ENCODE measurements at regions not wholly inside any gene's neighbourhood (a gene's known extent, or its start where the extent isn't known, plus 50 kb on each side); places are given as distances from the start of the nearest gene placed in this dataset.
"Not testable (repeated sequence)": the region's sequence is repeated elsewhere in the genome, so short reads cannot be mapped to it uniquely, and the experiment has no call there.

DNA sequence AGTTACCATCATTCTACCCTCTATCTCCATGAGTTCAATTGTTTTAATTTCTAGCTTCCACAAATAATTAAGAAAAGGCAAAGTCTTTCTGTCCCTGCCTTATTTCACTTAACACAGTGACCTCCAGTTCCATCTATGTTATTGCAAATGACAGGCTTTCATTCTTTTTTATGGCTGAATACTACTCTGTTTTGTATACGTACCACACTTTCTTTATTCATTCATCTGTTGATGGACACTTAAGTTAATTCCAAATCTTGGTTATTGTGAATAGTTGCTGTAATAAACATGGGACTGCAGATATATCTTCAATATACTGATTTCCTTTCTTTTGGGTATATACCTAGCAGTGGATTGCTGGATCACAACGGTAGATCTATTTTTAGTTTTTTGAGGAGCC, 314.1 kb downstream of the SV2B start:
- DNase-seq (ENCODE audit: low spot score), result no peak

DNA sequence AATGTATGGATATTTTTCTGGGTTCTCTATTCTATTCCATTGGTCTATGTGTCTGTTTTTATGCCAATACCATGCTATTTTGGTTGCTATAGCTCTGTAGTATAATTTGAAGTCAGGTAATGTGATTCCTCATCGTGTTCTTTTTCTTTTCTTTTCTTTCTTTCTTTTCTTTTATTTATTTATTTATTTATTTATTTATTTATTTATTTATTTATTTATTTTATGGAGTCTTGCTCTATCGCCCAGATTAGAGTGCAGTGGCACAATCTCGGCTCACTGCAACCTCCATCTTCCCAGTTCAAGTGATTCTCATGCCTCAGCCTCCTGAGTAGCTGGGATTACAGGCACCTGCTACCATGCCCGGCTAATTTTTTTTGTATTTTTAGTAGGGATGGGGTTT, 315.2 kb downstream of the SV2B start:
- not testable (repeated sequence) for DNase-seq (ENCODE audit: low spot score)

DNA sequence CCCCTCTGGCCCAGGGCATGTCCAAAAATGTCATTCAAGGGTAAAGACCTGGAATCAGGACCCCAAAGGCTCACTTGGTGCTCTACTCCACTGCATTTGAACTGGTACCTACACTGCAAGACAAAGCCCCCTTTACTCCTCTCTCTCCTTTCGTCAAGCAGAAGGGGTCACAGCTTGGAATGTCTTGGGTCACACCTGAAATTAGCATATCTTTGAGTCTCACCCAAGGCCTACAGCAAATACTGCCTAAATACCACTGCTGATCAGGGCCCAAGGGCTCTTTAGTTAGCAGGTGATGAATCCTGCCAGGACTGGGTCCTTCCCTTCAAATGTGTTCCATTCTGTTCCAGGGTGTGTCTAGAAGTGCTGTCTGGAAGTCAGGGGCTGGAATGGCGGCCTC, 320.6 kb downstream of the SV2B start:
- no peak for DNase-seq (ENCODE audit: low spot score)

DNA sequence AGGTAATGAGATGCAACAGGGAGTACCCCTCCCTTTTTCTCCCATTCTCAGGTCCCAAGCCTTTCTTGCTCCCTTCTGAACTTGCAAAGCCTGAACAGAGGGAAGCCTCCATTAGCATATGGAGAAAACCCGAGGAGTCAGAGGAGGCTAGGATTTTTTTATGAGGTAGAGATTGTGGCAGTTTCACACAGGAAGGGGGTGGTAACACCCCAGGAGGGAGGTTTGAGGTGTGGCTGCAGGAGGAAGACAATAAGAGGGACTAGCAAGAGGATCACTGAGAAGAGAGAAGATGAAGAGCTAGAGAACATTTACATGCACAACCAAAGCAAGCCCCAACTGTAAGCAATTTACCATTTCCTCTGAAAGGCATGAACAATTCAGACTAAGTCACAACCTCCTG, 322.7 kb downstream of the SV2B start:
- no peak for DNase-seq (ENCODE audit: low spot score)

DNA sequence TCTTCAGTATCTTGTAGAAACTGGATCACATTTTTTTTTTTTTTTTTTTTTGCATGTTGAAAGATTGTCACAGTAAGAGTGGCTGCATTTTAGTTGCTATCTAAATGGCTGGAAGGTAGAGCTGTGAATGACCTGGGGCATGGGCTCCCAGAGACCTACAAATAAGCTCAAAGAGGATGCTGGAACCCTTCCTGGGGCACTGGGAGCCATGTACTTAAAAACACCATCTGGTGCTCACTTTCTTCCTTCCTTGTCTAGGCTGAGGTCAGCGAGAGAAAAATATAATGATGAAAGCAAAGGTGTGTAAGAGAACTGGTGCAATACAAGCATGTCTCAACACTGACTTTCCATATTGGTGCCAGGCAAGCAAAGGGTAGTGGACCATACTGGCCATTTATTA, 323.9 kb downstream of the SV2B start:
- no peak for DNase-seq (ENCODE audit: low spot score)

DNA sequence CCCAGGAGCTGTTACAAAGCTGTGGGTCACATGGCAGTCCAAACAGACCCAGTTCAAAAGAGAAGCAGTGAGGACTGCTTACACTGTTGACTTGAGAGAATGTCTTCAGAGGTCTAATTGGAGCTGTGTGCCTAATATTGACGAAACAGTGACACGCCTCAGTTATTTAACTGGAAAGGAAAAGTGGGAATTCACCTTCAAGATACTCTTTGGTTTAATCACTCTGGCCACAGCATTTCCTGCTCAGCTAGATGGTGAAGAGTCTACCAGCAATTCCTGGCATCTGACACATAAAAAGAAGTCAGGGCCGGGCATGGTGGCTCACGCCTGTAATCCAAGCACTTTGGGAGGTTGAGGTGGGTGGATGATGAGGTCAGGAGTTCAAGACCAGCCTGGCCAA, 326.4 kb downstream of the SV2B start:
- no peak for DNase-seq (ENCODE audit: low spot score)

DNA sequence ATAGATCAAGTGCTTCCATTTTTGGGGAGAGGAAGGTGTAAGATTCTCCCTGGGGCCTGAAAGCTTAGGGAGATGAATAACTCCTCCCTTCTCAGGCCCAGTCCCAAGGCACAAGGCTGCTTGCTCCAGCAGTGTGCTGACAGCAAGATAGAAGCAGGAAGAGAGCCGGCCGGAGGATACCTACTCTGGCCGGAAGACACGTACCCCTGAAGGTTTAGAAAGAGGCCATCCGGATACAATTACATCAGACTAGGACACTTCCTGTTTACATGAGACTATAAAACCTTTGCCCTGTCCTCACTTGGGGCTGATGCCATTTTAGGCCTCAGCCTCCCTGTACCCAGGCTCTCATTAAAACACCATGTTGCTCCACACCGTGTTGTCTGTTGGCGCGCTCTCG, 329.9 kb downstream of the SV2B start:
- DNase-seq (ENCODE audit: low spot score), result no peak

DNA sequence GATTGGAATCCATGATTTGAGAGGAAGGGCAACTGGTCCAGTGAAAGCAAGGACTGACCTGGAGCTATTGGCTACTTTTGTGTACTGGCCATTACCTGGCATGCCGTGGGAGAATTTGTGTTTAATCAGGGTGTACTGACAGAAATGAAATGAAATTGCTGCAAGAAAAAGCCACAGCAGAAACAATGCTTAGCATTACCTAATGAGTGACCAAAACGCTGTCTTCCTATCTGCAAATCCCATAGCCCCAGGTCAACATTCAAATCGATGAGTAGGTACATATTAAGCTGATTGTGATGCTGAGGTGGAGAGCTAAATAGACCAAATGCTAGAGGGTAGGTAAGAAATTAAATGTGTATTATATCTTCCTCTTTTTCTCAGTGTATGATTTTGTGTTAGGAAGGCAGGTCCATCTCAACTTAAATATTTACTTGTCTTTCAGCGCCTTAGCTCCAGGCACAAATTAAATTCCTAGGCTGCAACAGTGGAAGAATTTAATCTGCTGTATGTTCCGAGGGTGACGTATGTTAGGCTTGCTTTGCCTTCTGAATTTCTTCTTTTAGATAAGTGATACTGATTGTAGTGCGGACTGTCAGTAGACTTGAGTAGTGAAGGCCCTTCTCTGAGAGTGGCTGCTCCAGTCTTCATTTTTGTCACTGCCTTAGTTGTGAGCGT, 331.1 kb downstream of the SV2B start:
- DNase-seq (ENCODE audit: low spot score), result no peak

DNA sequence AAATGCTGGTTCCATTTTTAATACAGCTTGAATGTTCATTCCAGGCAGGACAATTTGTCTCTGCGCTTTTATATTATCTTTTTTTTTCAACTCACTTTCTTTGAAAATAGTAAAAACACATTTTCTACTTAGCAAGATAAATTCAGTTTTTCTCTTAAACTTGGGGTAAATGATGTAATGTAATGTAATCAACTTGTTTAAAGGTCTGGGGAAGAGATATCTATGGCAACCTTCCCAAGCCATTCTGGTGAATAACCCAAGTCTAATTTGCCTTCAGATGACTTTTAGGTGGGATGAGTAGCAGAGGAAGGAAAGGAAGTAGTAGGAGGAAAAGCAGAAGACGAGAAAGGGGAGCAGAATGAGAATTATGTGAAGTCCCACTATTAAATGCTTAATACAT, 335.1 kb downstream of the SV2B start:
- DNase-seq (ENCODE audit: low spot score), result no peak

DNA sequence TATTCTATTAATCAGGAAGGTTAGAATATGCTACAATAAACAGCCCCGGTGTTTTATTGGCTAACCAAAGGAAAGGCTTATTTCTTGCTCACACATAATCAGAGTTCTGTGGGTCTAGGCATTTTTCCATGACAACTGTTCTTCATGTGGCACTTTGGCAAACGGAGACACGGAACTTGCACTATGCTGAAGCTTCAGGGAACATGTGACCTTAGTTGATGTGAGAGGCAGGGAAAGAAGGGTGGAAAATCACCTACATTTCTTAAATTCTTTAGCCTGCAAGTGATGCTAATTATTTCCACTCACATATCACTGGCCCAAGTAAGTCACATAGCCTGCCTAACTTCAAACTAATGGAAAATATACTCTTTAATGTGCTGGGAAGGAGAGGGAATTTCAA, 344.6 kb downstream of the SV2B start:
- DNase-seq (ENCODE audit: low spot score), result no peak

DNA sequence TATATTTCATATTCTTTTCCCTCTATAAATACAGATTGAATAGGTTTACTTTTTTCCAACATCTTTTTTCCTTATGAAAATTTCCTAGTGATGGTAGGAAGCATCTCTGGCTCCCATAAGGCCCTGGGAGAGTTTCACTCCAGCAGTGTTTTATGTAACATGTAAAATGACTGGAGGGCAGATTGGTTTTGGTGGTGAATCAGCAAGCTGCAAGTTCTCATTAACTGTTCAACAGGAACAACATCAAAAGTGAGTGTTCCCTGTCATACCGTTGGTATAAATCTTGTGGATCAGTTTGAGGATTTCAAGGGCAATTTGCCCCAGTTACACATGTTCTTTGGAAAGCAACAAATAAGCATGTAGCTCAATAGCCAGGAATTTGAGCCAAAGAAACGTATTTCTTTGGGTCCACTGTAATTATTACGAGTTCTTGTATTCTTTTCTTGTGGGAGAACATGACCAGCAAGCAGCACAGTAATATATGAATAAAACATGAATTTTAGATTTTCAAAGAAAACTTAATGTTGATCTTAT, 345.7 kb downstream of the SV2B start:
- DNase-seq (ENCODE audit: low spot score), result no peak

DNA sequence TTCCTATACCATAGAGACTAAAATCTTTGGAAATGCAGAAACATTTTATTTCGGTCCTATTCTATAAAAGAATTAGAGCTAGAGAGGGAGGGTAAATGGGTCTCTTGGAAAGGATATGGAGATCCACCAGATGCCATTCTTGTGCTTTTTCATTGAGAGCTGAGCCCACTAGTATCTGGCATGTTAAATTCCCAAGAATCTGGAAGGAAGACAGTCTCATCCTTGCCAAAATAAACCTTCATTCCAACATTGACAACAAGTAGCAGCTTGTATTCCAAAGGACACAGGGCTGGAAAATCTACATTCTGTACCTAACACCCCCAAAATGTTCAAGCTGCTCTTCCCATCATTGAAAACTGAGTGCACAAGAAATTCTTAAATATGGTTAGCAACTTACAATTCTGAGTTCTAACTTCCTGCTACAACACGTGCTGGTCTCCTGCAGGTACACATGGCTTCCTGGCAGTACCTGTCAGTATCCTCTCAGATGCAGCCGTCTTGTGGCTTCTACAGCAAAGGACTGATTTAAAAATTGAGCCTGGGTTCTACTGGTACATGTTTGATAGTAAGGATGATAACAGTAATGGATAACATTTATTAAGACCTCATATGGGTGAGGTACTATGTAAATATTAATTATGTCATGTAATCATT, 348.1 kb downstream of the SV2B start:
- no peak for DNase-seq (ENCODE audit: low spot score)

DNA sequence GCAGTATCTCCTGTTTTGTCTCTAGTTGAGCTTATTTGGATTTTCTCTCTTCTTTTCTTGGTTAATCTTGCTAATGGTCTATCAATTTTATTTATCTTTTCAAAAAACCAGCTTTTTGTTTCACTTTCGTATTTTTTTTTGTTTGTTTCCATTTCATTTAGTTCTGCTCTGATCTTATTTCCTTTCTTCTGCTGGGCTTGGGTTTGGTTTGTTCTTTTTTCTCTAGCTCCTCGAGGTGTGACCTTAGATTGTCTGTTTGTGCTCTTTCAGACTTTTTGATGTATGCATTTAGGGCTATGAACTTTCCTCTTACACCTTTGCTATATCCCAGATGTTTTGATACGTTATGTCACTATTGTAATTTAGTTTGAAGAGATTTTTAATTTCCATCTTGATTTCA, 353.3 kb downstream of the SV2B start:
- not testable (repeated sequence) for DNase-seq (ENCODE audit: low spot score)

DNA sequence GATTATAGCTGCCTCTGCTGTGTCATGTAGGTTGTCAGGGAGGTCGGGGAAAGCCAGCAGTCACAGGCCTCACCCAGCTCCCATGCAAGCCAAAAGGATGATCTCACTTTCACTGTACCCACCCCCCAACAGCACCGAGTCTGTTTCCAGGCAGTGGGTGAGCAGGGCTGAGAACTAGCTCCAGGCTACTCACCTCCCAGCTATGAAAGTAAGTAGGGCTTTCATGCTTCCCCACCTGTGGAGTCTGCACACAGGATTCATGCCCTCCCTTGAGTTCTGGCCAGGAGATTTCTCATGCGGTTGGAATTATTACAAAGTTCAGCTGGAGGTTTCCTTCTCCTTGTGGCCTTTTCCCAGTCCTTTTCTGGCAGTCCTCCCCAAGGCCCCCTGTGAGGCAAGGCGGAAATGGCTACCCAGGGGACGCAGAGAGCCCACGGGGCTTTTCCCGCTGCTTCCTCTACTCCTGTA, 356.2 kb downstream of the SV2B start:
- DNase-seq (ENCODE audit: low spot score), result peak; percentile 64

DNA sequence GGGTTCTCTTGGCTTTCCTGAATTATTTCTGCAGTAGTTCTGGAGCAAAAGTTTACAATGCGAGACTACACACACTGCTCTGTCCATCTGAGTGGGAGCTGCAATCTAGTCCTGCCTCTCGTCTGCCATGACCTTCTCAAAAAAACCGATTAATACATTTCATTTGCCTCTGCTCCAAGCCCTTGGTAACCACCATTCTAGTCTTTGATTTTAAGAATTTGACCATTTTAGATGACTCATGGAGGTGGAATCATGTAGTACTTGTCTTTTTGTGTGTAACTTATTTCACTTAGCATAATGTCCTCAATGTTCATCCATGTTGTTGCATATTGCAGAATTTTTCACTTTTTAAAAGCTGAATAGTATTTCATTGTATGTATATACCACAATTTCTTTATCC, 356.9 kb downstream of the SV2B start:
- DNase-seq (ENCODE audit: low spot score), result no peak

DNA sequence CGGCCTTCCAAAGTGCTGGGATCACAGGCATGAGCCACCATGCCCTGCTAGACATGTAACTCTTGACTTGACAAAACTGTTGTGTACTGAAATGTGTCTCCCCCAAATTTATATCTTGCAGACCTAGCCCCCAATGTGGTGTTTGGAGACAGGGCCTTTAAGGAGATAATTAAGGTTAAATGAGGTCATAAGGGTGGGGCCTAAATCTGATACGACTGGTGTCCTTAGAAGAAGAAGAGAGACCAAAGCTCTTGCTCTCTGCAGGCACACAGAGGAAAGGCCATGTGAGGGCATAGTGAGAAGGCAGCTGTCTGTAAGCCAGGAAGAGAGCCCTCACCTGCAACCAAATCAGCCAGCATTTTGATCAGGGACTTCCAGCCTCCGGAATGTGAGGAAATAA, 361.3 kb downstream of the SV2B start:
- DNase-seq (ENCODE audit: low spot score), result no peak

DNA sequence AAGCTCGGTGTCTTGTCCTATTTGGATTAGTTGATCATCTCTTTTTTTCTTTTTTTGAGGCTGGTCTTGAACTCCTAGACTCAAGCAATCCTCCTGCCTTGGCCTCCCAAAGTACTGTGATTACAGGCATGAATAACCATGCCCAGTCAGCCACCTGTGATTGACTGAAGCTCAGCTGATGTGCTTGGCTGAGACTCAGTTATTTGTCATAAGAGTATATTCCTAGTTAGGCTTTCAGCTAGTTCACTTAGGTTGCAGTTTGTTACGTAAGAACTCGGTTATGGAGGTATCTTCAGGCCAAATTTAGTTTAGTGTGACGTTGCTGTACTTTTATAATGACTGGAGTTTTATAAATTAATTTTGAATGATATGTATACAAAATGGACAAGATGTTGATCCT, 365.0 kb downstream of the SV2B start:
- DNase-seq (ENCODE audit: low spot score), result no peak

DNA sequence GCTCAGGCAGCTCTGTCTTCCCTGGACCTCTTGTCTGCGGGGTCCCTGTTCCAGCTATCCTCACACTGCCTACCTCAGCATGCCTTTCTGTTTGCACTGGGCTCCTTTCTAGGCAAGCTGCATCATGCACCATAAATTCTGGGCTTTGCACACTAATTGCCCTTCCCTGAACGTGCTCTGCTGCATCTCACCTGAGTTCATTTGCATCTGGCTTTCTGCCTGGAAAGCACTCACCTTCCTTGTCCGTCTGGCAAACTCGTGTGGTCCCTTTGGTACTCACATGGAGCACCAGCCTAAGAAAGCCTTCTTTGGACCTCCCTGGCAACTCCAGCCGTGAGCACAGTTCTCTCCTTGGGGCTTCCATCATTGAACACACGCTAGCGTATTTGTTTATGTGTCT, 365.6 kb downstream of the SV2B start:
- DNase-seq (ENCODE audit: low spot score), result no peak

DNA sequence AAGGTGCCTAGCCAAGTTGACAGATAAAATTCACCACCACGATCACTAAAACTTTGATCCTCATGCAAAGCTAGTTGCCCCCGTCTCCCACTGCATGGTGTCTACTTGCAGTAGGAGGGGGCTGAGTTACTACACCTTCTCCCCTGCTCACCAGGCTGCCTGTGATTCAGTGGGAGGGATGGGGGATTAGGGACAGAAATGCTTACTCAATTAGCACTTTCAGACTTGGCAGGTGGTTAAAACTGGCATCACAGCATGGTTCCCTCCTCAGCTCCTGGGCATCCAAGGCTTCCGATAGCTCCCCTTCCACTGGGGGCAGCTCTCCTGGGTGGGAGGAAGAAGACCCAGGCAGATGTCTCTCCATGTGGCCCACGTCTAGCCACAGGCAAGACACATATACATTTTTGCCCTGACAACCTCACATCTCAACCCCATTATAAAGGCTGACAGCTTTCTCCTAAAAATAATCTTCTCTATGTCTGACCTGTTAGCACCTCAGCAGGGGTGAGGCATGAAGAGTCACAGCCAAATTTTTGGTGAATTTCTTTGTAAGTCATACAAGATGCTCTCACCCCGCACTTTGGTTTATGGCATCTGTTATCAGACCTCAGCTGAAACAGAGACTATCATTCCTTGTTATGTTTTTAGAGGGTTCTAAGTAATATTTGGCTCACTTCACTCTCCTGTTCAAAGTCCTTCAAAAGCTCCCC, 369.0 kb downstream of the SV2B start:
- DNase-seq (ENCODE audit: low spot score), result no peak

DNA sequence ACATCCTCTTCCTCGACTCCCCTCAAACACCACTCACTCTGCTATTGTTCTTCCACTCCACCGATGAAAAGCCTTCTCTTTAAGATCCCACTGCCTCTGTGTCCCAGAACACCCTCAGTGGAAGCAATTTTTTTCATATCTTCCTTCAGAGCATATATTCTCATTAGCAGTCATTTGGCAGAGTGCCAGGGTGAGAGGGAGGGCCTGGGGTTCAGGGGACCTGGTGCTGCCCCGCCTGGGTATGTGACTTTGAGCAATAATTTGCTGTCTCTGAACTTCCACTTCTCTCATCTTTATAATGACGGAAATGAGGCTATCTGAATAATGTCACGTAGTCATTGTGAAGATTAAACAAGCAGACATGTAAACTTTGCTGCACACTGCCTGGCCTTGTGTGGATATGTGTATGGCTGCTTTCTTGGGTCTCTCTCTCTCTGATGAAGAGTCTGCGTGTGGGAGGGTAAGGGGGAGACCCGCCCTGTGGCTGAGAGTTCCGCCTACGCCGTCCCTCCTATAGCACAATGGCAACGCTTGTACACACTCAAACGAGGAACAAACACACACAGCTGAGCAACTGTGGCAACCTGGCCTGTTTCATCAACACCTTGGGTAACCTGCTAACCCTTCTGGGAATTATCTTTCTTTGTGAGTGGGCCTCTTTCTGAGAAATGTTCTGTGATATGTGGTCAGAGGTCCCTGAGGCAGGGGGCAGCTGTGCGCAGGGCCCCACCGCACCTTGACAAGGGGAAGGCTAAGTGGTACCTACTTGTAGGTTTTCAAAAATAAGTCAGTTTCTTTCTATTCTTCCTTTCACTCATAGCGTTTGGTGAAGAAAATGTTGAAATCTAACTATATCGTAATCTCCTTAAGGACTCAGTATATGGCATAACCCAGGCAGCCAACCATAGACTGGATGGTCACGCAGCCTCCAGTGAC, 369.8 kb downstream of the SV2B start:
- no peak for DNase-seq (ENCODE audit: low spot score)

DNA sequence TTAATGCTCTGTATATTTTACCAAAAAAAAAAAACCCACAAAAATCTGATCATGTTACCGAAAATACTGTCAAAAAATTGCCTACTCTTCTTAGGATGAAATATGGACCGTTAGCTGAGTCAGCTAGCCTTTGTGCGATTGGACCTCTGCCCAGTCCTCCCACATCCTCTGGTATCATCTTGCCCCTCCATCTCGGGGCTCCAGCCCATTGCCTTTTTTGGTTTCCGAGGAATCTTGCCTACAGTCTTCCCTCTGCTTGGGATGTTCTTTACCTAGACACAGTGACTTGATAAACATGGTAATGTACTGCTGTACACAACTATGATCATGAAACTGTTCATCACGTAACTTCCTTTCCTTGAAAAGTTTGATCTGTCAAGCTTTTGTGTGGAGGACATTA, 371.4 kb downstream of the SV2B start:
- DNase-seq (ENCODE audit: low spot score), result no peak

DNA sequence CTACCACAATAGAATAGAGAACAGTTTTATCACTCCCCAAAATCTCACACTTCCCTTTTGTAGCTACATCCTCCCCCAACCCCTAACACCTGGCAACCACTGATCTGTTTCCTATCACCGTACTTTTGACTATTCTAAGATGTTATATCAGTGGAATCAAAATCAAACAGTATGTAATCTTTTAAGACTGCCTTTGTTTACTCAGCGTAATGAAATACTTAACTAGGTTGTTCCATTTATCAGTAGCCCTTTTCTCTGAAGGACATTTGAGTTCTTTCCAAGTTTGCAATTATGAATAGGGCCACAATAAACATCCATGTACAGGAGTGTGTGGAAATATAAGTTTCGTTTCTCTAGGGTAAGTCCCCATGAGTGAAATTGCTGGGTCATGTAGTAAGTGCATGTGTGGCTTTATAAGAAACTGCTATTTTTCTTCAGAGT, 372.3 kb downstream of the SV2B start:
- no peak for DNase-seq (ENCODE audit: low spot score)

Data from LoVo (cell line).